SK-N-SH treated with all-trans-retinoic acid at 6 μM for 48 hours (cell line): ENCODE measurements at regions not wholly inside any gene's neighbourhood (a gene's known extent, or its start where the extent isn't known, plus 50 kb on each side); places are given as distances from the start of the nearest gene placed in this dataset.

Experiments
- ARNTL ChIP-seq: fragments of 450-650 bp; formaldehyde crosslinking; IDR thresholded peaks from 2 replicates; pipeline ENCODE4 v1.5.0; 2020; ENCODE audit warnings: low read depth, mild to moderate bottlenecking, moderate library complexity, borderline replicate concordance
- CREB5 ChIP-seq: fragments of 250-450 bp; sonication (Bioruptor Pico); IDR thresholded peaks from 2 replicates; pipeline ENCODE4 v1.5.1; 2020; ENCODE audit warnings: low read depth, mild to moderate bottlenecking, moderate library complexity
- CSRNP3 ChIP-seq: fragments of 250-450 bp; sonication (Bioruptor Pico); IDR thresholded peaks from 2 replicates; pipeline ENCODE4 v1.5.1; 2021; ENCODE audit warnings: mild to moderate bottlenecking, moderate library complexity
- ESRRG ChIP-seq: fragments of 250-450 bp; sonication (Bioruptor Pico); IDR thresholded peaks from 2 replicates; pipeline ENCODE4 v1.6.1; 2021; ENCODE audit warnings: mild to moderate bottlenecking
- GLIS3 ChIP-seq: fragments of 250-450 bp; sonication (Bioruptor Pico); IDR thresholded peaks from 2 replicates; pipeline ENCODE4 v1.5.0; 2020; ENCODE audit warnings: mild to moderate bottlenecking, moderate library complexity
- PATZ1 ChIP-seq: fragments of 250-450 bp; sonication (Bioruptor Pico); IDR thresholded peaks from 2 replicates; pipeline ENCODE4 v1.8.0; 2020; ENCODE audit warnings: mild to moderate bottlenecking, moderate library complexity, borderline replicate concordance
- RARB ChIP-seq: fragments of 250-450 bp; sonication (Bioruptor Pico); IDR thresholded peaks from 2 replicates; pipeline ENCODE4 v1.8.0; 2021; ENCODE audit warnings: mild to moderate bottlenecking, moderate library complexity
- TCF4 ChIP-seq: fragments of 250-450 bp; sonication (Bioruptor Pico); IDR thresholded peaks from 2 replicates; pipeline ENCODE4 v1.8.0; 2021; ENCODE audit warnings: mild to moderate bottlenecking, moderate library complexity, borderline replicate concordance
- TOX ChIP-seq: fragments of 250-450 bp; sonication (Bioruptor Pico); IDR thresholded peaks from 2 replicates; pipeline ENCODE4 v1.8.0; 2021; ENCODE audit warnings: mild to moderate bottlenecking, moderate library complexity, borderline replicate concordance

DNA sequence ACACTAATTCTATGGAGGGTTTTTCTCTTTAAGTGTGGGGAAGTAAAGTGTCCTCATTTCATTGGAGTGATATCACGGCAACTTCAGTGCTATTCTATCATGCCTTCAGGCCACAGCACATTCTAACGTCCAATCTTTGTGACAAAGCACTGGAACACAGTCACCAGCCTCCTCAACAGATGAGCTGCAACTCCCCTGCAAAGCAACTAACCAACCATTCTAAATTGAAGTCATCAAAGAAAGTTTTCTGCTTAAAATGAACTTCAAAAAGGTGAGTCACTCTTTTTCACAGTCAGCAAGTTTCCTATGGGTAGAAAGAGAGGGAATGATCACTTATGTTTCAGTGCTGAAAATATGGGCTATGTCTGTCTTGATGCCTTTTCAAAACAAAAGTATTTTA is 190.8 kb downstream of the ELAVL2 start:
- no peak for TF ChIP-seq CREB5 (CRISPR knock-in tag)
- TF ChIP-seq CSRNP3 (CRISPR knock-in tag), result no peak
- TF ChIP-seq RARB (CRISPR knock-in tag), result no peak
- TF ChIP-seq TCF4 (CRISPR knock-in tag), result no peak
- no peak for TF ChIP-seq ARNTL (CRISPR knock-in tag)
- TF ChIP-seq ESRRG (CRISPR knock-in tag), result no peak
- no peak for TF ChIP-seq GLIS3
- no peak for TF ChIP-seq PATZ1 (CRISPR knock-in tag)
- TF ChIP-seq TOX (CRISPR knock-in tag), result no peak
